Activated B cell treated with CpG ODN at 0.5 μM for 24 hours (primary cell): ENCODE measurements at regions not wholly inside any gene's neighbourhood (a gene's known extent, or its start where the extent isn't known, plus 50 kb on each side); places are given as distances from the start of the nearest gene placed in this dataset.

ENCODE experiments used
- ATAC-seq: fragments of 200-7000 bp; cut with Tn5 transposase; one replicate; pipeline ENCODE4 v1.10.0; 2021; ENCODE audit warnings: low read depth, mild to moderate bottlenecking, moderate library complexity
- CTCF ChIA-PET: fragments of 350-600 bp; sonication (Branson Sonifier 250); formaldehyde crosslinking; loops from one replicate; lab custom pipeline; 2021; ENCODE audit warnings: antibody characterized with exemption; lab: Charles Lee
- POLR2A ChIA-PET: fragments of 350-600 bp; sonication (Branson Sonifier 250); formaldehyde crosslinking; loops from one replicate; lab custom pipeline; 2021; ENCODE audit warnings: antibody characterized with exemption; lab: Charles Lee
- DNase-seq: peaks from one replicate; pipeline ENCODE4 v3.0.0; 2022
- H3K27ac Mint-ChIP-seq: one replicate; pipeline ENCODE4 v1.8.0; 2020; ENCODE audit warnings: mixed read lengths
- H3K27me3 Mint-ChIP-seq: one replicate; pipeline ENCODE4 v1.8.0; 2021; ENCODE audit warnings: mixed read lengths
- H3K36me3 Mint-ChIP-seq: one replicate; pipeline ENCODE4 v1.8.0; 2021; ENCODE audit warnings: low read depth, mixed read lengths
- H3K4me1 Mint-ChIP-seq: one replicate; pipeline ENCODE4 v1.8.0; 2021; ENCODE audit warnings: mixed read lengths
- H3K4me3 Mint-ChIP-seq: one replicate; pipeline ENCODE4 v1.8.0; 2020; ENCODE audit warnings: mild to moderate bottlenecking, mixed read lengths
- H3K9me3 Mint-ChIP-seq: one replicate; pipeline ENCODE4 v1.8.0; 2020; ENCODE audit warnings: mixed read lengths
- CTCF ChIP-seq: fragments of 200-600 bp; IDR thresholded peaks from one replicate; pipeline ENCODE4 v1.8.0; 2022; ENCODE audit warnings: antibody characterized with exemption, mild to moderate bottlenecking
- intact Hi-C: fragments of 100-400 bp; cut with micrococcal nuclease; formaldehyde crosslinking; loops from one replicate; pipeline ENCODE4 v1.15.1; 2024

GRCh38 chr18:10297086-10297485 is 157.3 kb upstream of the APCDD1 start:
- H3K27ac Mint-ChIP-seq = no peak overlapping the region
- H3K4me3 Mint-ChIP-seq = no peak overlapping the region
- intact Hi-C loops = loop anchor here (5.0 kb wide), 1 partner anchor 195 kb away; no protein-coding TSS in a partner anchor
- POLR2A ChIA-PET = interaction anchor here (0.7 kb wide), 1 partner anchor 186 kb away, joined by 3 read pairs; no protein-coding TSS in a partner anchor
- H3K9me3 Mint-ChIP-seq = no peaks in the 10 kb centered on the region
- peak; percentile 40 for ATAC-seq
- no peaks in the 10 kb centered on the region for H3K27me3 Mint-ChIP-seq
- CTCF ChIA-PET = no interaction called here
- TF ChIP-seq CTCF = no peak
- no peaks in the 10 kb centered on the region for H3K36me3 Mint-ChIP-seq
- H3K4me1 Mint-ChIP-seq = peaks cover 61% of the 10 kb centered on the region
- DNase-seq = no peak

- Mint-ChIP-seq H3K4me1 (peaks cover 49% of the 10 kb centered on the region), H3K27ac (peak overlapping the region; percentile 51), H3K27me3 (no peaks in the 10 kb centered on the region), H3K4me3 (peak overlapping the region; percentile 42), H3K9me3 (no peaks in the 10 kb centered on the region), H3K36me3 (no peaks in the 10 kb centered on the region)
- peak; percentile 22 for DNase-seq
- intact Hi-C loops = loop anchor here (5.0 kb wide), 1 partner anchor 194 kb away; no protein-coding TSS in a partner anchor
- TF ChIP-seq CTCF = no peak
- POLR2A ChIA-PET = interaction anchor here (1.0 kb wide), 1 partner anchor 10 kb away, joined by 4 read pairs; no protein-coding TSS in a partner anchor
- ATAC-seq = peak; percentile 89
- CTCF ChIA-PET = no interaction called here
These were observed 156.1 kb upstream of the APCDD1 start for GRCh38 chr18:10298346-10298745.

- Mint-ChIP-seq H3K4me3 (no peak overlapping the region), H3K27me3 (no peaks in the 10 kb centered on the region), H3K27ac (no peak overlapping the region), H3K36me3 (no peaks in the 10 kb centered on the region), H3K4me1 (peaks cover 46% of the 10 kb centered on the region), H3K9me3 (no peaks in the 10 kb centered on the region)
- intact Hi-C loops = loop anchor here (5.0 kb wide), 1 partner anchor 193 kb away; no protein-coding TSS in a partner anchor
- ChIA-PET POLR2A (no interaction called here), CTCF (no interaction called here)
- no peak for ATAC-seq
- TF ChIP-seq CTCF = no peak
- DNase-seq = no peak
These were observed 154.8 kb upstream of the APCDD1 start for GRCh38 chr18:10299643-10300042.

- peaks cover 43% of the 10 kb centered on the region for H3K4me1 Mint-ChIP-seq
- H3K27ac Mint-ChIP-seq = no peak overlapping the region
- DNase-seq = no peak
- ChIA-PET CTCF (no interaction called here), POLR2A (no interaction called here)
- H3K9me3 Mint-ChIP-seq = no peaks in the 10 kb centered on the region
- no peak for ATAC-seq
- H3K36me3 Mint-ChIP-seq = no peaks in the 10 kb centered on the region
- intact Hi-C loops = no loop called here
- no peak overlapping the region for H3K4me3 Mint-ChIP-seq
- no peak for TF ChIP-seq CTCF
- no peaks in the 10 kb centered on the region for H3K27me3 Mint-ChIP-seq
These were observed 153.7 kb upstream of the APCDD1 start for GRCh38 chr18:10300739-10301138.

- ATAC-seq (no peak), DNase-seq (no peak)
- no peak overlapping the region for H3K27ac Mint-ChIP-seq
- no peak for TF ChIP-seq CTCF
- H3K36me3 Mint-ChIP-seq = no peaks in the 10 kb centered on the region
- POLR2A ChIA-PET = no interaction called here
- H3K9me3 Mint-ChIP-seq = no peaks in the 10 kb centered on the region
- H3K4me3 Mint-ChIP-seq = no peak overlapping the region
- intact Hi-C loops = no loop called here
- CTCF ChIA-PET = no interaction called here
- H3K27me3 Mint-ChIP-seq = no peaks in the 10 kb centered on the region
- peaks cover 35% of the 10 kb centered on the region for H3K4me1 Mint-ChIP-seq
These were observed 152.5 kb upstream of the APCDD1 start for GRCh38 chr18:10301831-10302483.
